KOPT-K1 (cell line): ENCODE measurements at regions not wholly inside any gene's neighbourhood (a gene's known extent, or its start where the extent isn't known, plus 50 kb on each side); places are given as distances from the start of the nearest gene placed in this dataset.

Source experiments
- H3K27ac ChIP-seq: fragments of 200-600 bp; sonication (generic); 2 replicates; pipeline ENCODE4 v1.5.1; 2016; ENCODE audit warnings: antibody characterized with exemption, mild to moderate bottlenecking, low read depth, low read length; ENCODE audit not compliant: poor library complexity, severe bottlenecking
- H3K36me3 ChIP-seq: fragments of 200-600 bp; sonication (generic); 2 replicates; pipeline ENCODE4 v1.5.1; 2017; ENCODE audit warnings: antibody characterized with exemption, mild to moderate bottlenecking, low read length, moderate library complexity; ENCODE audit not compliant: insufficient read depth
- H3K9me3 ChIP-seq: fragments of 200-600 bp; sonication (generic); 2 replicates; pipeline ENCODE4 v1.5.1; 2017; ENCODE audit warnings: antibody characterized with exemption, low read length, mild to moderate bottlenecking; ENCODE audit not compliant: insufficient read depth, poor library complexity, severe bottlenecking

GRCh38 chr2:41949883-41950665 lies 97.7 kb upstream of the PKDCC start:
- H3K36me3 ChIP-seq, result no peaks in the 10 kb centered on the region
- no peaks in the 10 kb centered on the region for H3K9me3 ChIP-seq
- no peak overlapping the region for H3K27ac ChIP-seq

GRCh38 chr2:41950666-41950960 lies 97.2 kb upstream of the PKDCC start:
- Histone ChIP-seq H3K9me3 (no peaks in the 10 kb centered on the region), H3K36me3 (no peaks in the 10 kb centered on the region), H3K27ac (no peak overlapping the region)

DNA sequence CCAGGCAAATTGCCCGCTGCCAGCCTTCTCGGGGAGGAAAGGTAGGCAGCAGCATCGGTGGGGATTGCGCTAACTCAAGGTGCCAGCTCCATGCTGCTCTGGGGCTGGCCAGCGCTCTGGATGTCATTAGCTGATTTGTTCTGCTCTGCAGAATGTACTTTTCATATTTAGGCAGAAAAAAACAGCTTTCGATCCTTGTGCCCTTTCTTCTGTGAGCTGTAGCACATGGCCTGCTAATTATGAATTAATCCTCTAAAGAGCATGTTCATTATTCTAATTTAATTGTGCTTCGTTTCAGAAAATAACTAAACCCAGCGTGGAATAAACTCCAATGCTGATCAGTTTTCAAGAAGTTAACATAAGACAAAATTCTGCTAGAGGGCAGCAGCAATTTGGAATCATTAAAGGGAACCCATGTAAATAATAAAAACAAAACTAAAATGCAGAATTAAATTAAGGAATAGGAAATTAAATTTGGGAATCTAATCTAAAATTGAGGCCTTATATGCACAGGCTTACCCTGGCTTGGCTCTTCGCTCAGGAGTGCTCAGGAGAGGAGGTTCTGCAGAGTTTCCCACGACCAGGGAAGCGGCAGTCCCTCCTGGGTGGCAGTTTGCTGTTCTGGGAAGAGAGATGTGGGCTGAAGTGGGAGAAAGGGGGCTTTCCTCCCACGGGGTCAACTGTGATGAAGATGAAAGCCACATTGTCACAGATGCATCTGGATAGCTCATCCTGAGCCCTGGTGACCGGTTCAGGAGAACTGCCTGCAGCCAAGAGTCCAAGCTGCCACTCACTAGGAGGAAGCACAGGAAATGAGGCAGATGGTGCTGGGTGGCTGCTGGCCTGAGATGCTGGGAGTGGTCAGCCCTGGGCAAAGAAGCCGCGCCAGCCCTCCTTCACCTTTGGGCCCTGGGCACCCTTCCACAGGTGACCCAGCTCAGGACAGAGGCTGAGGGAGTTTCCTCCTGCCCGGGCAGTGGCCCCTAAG lies 93.2 kb upstream of the PKDCC start:
- no peak overlapping the region for H3K27ac ChIP-seq
- no peaks in the 10 kb centered on the region for H3K9me3 ChIP-seq
- no peaks in the 10 kb centered on the region for H3K36me3 ChIP-seq

- H3K27ac ChIP-seq, result no peak overlapping the region
- H3K36me3 ChIP-seq, result no peaks in the 10 kb centered on the region
- no peaks in the 10 kb centered on the region for H3K9me3 ChIP-seq
Observed at GRCh38 chr2:41955316-41956043, 92.3 kb upstream of the PKDCC start.

GRCh38 chr2:41957431-41957830 lies 90.4 kb upstream of the PKDCC start:
- H3K36me3 ChIP-seq, result no peaks in the 10 kb centered on the region
- no peak overlapping the region for H3K27ac ChIP-seq
- no peaks in the 10 kb centered on the region for H3K9me3 ChIP-seq

DNA sequence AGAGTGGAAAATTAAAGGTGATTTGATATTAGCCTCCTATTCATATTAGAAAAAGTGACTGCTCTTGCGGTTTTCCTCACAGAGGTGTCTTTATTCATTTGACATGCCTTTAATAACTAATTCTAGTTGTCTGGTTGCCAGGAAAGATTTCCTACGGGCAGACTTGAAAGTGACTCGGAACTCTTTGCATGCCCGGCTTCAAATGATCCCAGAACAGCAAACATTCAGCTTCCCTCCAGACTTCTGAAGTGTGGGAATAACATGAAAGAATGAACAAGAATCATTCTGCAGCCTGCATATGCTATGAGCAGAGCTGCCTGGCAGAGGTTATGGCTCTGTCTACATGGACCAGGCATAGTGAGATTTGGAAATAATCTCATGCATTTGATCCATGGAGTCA lies 89.6 kb upstream of the PKDCC start:
- H3K9me3 ChIP-seq, result no peaks in the 10 kb centered on the region
- H3K27ac ChIP-seq, result no peak overlapping the region
- no peaks in the 10 kb centered on the region for H3K36me3 ChIP-seq

DNA sequence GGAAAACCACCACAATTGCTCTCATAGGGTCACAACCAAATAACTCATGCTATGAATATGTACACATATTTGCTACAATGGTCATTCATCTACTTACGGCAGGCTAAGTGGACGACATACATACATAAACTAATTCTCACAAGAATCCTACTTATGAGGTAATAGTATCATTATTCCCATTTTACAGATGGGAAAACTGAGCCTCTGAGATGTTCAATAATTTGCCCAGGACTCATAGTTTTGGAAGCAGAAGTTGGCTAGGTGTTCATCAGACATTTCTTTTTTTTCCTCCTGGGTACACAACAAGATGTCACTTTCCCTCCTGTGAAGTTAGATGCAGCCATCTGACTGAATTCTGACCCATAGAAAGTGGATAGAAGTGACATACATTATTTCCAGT lies 89.0 kb upstream of the PKDCC start:
- Histone ChIP-seq H3K36me3 (no peaks in the 10 kb centered on the region), H3K9me3 (no peaks in the 10 kb centered on the region), H3K27ac (no peak overlapping the region)

DNA sequence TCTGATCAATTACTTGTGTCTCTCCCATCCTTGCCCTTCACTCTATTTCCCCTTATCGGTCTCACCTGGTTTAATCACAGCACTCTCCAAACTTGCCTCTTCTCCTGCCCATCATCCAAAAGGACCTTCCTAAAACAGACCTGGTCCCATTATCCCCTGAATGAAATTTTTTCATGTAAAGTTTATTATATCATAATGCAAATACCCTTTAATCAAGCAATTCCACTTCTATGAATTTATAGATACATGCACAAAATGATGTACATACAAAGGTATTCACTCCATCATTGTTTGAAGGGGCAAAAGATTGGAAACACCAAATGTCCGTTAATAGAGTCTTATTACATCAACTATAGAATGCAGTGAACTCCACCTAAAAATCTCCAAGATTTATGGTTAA lies 88.1 kb upstream of the PKDCC start:
- Histone ChIP-seq H3K9me3 (no peaks in the 10 kb centered on the region), H3K36me3 (no peaks in the 10 kb centered on the region)

DNA sequence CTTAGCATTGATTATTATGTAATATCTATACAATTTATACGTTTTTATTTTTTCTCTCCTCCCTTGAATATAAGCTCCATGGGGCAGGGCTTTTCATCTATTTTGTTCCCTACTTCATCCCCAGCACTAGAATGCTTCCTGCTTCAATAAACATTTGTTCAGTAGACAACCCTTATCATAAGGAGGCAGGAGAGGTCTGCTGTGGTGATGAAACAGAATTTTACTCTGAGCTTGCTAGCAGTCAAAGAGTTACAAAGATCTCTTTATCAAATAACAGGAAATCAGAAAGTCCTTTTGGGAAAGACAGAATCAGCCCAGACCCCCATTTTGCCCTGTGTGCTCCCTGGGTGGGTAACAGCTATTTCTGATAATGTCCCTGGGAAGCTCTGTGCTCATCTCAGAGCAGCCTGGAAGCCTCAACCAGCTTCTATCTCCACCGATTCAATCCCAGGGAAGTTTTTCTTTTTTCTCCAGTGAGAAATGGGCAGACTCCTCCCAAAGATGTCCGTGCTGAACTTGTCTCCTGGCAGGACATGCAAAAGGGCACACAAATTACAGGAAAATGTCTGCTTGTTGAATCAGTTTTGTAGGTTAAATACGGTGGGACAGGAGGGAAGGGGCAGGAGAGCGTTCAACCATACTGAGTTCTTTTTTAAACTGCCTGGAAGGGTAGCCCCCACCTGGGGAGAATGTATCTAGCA lies 84.7 kb upstream of the PKDCC start:
- no peaks in the 10 kb centered on the region for H3K9me3 ChIP-seq
- H3K27ac ChIP-seq, result no peak overlapping the region
- H3K36me3 ChIP-seq, result no peaks in the 10 kb centered on the region

More for the DNA sequence above, 88.1 kb upstream of the PKDCC start:
- H3K27ac ChIP-seq, result no peak overlapping the region

- H3K9me3 ChIP-seq, result no peaks in the 10 kb centered on the region
- H3K36me3 ChIP-seq, result no peaks in the 10 kb centered on the region
- no peak overlapping the region for H3K27ac ChIP-seq
Observed at GRCh38 chr2:41963661-41964525, 83.9 kb upstream of the PKDCC start.

- Histone ChIP-seq H3K9me3 (no peaks in the 10 kb centered on the region), H3K36me3 (no peaks in the 10 kb centered on the region), H3K27ac (no peak overlapping the region)
Observed at GRCh38 chr2:41965173-41965908, 82.5 kb upstream of the PKDCC start.

DNA sequence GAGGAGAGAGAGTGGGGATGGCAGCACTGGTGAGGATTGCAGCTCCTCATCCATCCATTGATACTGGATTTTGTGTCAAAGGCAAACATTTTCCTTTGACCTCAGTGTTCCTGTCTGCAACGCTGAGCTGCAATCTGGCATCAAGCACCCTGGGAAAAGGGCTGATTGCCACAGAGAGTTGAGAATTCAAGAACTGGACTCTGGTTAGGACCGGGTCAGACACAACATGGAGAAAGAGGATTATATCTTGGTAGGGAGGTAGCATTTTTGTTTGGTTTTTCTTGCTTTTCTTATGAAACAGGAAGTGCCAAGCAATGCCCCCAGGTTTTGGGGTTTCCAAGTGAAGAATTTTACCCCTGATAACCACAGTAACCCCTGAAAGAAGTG lies 81.9 kb upstream of the PKDCC start:
- Histone ChIP-seq H3K36me3 (no peaks in the 10 kb centered on the region), H3K27ac (no peak overlapping the region), H3K9me3 (no peaks in the 10 kb centered on the region)

- H3K36me3 ChIP-seq, result no peaks in the 10 kb centered on the region
- no peak overlapping the region for H3K27ac ChIP-seq
- H3K9me3 ChIP-seq, result no peaks in the 10 kb centered on the region
Observed at GRCh38 chr2:41966431-41966893, 81.4 kb upstream of the PKDCC start.
